AG04449 (cell line): ENCODE measurements at regions not wholly inside any gene's neighbourhood (a gene's known extent, or its start where the extent isn't known, plus 50 kb on each side); places are given as distances from the start of the nearest gene placed in this dataset.

ENCODE experiments used
- CTCF ChIA-PET: fragments of 350-600 bp; formaldehyde crosslinking; extraction: SDS; loops from one replicate; lab custom pipeline; 2021; ENCODE audit warnings: antibody characterized with exemption; lab: Yijun Ruan, JAX
- POLR2A ChIA-PET: fragments of 400-600, 350-600 bp; formaldehyde crosslinking; extraction: SDS; loops from one replicate; lab custom pipeline; 2020; ENCODE audit warnings: antibody characterized with exemption, inconsistent platforms; lab: Yijun Ruan, JAX
- DNase-seq: peaks from one replicate; pipeline ENCODE4 v3.0.0-alpha.2; 2010; ENCODE audit warnings: low read depth, low spot score
- H3K4me3 ChIP-seq: 2 replicates; pipeline ENCODE4 v1.5.1; 2011; ENCODE audit warnings: low read depth, mild to moderate bottlenecking, control low read depth, low read length
- TF ChIP-seq, protein P1 (sequence below): IDR thresholded peaks from one replicate; pipeline ENCODE4 v1.5.1; 2011; ENCODE audit warnings: mild to moderate bottlenecking, moderate library complexity, low read length, control low read depth, inconsistent platforms; ENCODE audit not compliant: insufficient read depth; ENCODE audit errors: missing control alignments

DNA sequence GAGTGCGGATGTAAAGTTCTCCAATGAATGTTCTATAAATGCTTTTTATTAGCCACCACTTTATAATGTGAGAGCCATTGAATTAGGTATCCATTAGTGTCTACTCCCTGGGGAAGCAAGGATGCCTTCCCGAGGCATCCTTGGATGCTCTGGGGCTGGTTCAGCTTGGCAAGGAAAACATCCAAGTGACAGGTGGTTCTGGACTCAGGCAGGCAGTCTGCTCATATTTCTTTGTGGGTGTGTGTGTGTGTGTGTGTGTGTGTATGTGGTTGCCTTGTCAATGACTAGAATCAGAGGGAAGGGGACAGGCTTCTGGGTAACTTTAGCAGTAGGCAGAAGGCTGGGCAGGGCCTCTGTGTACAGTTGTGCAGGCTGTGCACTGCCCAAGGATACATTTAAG is 149.2 kb downstream of the TSN start:
- TF ChIP-seq, protein P1, sequence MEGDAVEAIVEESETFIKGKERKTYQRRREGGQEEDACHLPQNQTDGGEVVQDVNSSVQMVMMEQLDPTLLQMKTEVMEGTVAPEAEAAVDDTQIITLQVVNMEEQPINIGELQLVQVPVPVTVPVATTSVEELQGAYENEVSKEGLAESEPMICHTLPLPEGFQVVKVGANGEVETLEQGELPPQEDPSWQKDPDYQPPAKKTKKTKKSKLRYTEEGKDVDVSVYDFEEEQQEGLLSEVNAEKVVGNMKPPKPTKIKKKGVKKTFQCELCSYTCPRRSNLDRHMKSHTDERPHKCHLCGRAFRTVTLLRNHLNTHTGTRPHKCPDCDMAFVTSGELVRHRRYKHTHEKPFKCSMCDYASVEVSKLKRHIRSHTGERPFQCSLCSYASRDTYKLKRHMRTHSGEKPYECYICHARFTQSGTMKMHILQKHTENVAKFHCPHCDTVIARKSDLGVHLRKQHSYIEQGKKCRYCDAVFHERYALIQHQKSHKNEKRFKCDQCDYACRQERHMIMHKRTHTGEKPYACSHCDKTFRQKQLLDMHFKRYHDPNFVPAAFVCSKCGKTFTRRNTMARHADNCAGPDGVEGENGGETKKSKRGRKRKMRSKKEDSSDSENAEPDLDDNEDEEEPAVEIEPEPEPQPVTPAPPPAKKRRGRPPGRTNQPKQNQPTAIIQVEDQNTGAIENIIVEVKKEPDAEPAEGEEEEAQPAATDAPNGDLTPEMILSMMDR, result no peak
- H3K4me3 ChIP-seq, result no peak overlapping the region
- ChIA-PET POLR2A (no interaction called here), CTCF (no interaction called here)
- no peak for DNase-seq

DNA sequence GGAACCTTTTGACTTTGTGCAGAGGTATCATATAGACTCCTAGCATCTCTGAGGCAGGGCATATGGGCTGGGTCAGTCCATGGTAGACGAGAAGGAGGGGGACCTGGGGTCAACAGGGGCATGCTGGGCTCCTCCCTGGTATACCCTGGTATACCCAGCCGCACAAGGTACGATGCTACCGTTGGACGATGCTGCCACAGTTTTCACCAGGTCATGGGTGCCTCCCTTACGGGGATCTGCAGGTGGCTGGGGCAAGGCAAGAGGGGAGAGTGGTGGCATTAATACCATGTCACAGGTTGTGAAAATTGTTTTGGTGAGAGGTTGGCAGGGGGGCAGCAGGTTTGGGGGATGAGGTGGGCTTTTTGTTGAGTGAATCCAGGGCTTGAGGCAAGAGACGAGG is 149.8 kb downstream of the TSN start:
- TF ChIP-seq, protein P1, result no peak
- ChIA-PET POLR2A (no interaction called here), CTCF (no interaction called here)
- no peak overlapping the region for H3K4me3 ChIP-seq
- no peak for DNase-seq

DNA sequence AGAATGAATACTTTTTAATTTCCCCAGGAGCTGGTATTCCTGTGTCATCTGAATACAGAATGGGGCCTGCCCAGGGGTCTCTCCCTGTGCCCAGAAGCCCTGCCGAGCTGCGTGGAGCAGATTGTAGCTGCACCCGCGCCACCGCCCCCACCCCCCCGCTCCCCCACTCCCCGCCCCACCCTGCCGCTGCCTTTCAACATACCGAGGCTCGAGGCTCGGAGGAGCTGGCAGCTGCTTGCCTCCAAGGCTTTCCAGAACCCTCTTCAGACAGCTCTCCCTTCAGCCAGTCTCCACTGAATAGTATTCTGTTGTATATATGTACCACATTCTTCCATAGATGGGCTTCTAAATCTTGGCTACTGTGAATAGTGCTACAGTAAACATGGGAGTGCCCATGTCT is 150.7 kb downstream of the TSN start:
- no peak overlapping the region for H3K4me3 ChIP-seq
- CTCF ChIA-PET, result no interaction called here
- DNase-seq, result no peak
- POLR2A ChIA-PET, result no interaction called here
- TF ChIP-seq, protein P1, result no peak

DNA sequence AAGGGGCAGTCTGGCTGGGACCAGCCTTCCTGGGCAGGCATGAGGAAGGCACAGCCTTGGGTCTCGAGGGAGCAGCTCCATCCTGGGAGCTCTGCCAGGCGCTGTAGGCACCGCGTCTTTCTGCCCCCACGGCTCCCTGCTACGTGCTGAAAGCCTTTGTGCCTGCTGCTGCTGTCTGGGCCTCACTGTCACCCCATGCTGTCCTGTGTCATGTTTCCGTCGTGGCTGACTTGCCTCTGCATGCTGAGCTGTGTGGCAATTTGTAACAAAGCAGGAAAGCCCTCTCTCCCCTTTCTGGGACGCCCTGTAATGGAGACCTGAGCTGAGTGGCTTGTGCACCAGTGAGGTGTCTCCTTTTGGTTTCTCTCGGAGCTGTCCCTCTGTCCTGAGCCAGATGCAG is 152.5 kb downstream of the TSN start:
- ChIA-PET CTCF (no interaction called here), POLR2A (no interaction called here)
- H3K4me3 ChIP-seq, result no peak overlapping the region
- TF ChIP-seq, protein P1, result no peak
- no peak for DNase-seq

DNA sequence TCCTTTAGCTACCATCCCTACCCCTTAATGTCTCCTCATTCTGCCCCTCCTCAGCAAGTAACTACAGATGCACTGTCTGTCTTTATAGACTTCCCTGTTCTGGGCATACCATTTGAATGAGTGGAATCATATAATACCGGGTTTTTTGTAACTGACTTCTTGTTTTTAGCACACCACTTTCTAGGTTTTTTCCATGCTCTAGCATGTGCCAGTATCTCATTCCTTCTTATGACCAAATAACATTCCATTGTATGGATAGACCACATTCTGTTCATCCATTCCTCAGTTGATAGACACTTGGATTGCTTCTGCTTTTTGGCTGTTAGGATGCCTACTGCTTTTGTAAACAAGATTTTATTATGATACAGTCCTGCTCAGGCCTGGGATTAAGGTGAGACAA is 154.7 kb downstream of the TSN start:
- CTCF ChIA-PET, result no interaction called here
- no peak for DNase-seq
- no peak overlapping the region for H3K4me3 ChIP-seq
- TF ChIP-seq, protein P1, result no peak
- POLR2A ChIA-PET, result no interaction called here

DNA sequence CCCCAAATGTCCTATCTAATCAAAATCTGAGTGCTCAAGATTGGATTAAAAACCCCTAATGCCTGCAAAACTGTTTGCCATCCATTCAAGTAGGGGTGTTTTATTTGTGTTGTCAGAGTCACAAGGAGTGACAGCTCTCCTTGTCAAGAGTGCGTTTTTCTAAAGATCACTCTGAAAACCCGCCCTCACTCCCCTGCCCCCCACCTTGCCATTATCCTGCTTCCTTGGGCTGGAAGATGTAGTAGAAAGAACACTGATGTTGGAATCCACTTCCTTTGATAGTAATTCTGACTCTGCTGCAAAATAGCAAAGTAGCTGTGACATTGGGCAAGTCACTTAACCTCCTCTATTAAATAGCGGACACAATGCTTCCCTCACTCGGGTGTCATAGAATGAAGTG is 155.6 kb downstream of the TSN start:
- CTCF ChIA-PET, result no interaction called here

More for the DNA sequence above, 155.6 kb downstream of the TSN start:
- H3K4me3 ChIP-seq, result no peak overlapping the region
- TF ChIP-seq, protein P1, result no peak
- no peak for DNase-seq
- POLR2A ChIA-PET, result no interaction called here
